HG02981 (cell line): ENCODE measurements at regions not wholly inside any gene's neighbourhood (a gene's known extent, or its start where the extent isn't known, plus 50 kb on each side); places are given as distances from the start of the nearest gene placed in this dataset.
"Not testable (repeated sequence)": the region's sequence is repeated elsewhere in the genome, so short reads cannot be mapped to it uniquely, and the experiment has no call there.

Experiments used
- ATAC-seq: cut with Tn5 transposase; IDR thresholded peaks from one replicate; pipeline ENCODE4 v1.9.1; 2021; ENCODE audit warnings: mild to moderate bottlenecking, moderate library complexity; ENCODE audit not compliant: unreplicated experiment

GRCh38 chr5:13640270-13640669 is 304.2 kb downstream of the DNAH5 start:
- ATAC-seq = no peak

GRCh38 chr5:13632676-13633075 is 311.8 kb downstream of the DNAH5 start:
- ATAC-seq = no peak

- no peak for ATAC-seq
These were observed 315.3 kb downstream of the DNAH5 start for GRCh38 chr5:13629218-13629617.

GRCh38 chr5:13627673-13628454 is 316.6 kb downstream of the DNAH5 start:
- ATAC-seq = no peak

- ATAC-seq = no peak
These were observed 318.8 kb downstream of the DNAH5 start for GRCh38 chr5:13625616-13626198.

- ATAC-seq = no peak
These were observed 320.0 kb downstream of the DNAH5 start for GRCh38 chr5:13624283-13625074.

- no peak for ATAC-seq
These were observed 330.9 kb downstream of the DNAH5 start for GRCh38 chr5:13613621-13614020.

GRCh38 chr5:13611604-13612003 is 332.9 kb downstream of the DNAH5 start:
- ATAC-seq = no peak

GRCh38 chr5:13609504-13609903 is 335.0 kb downstream of the DNAH5 start:
- no peak for ATAC-seq

GRCh38 chr5:13606051-13606450 is 338.4 kb downstream of the DNAH5 start:
- ATAC-seq = no peak

GRCh38 chr5:13601112-13601511 is 343.4 kb downstream of the DNAH5 start:
- ATAC-seq = no peak

- no peak for ATAC-seq
These were observed 348.5 kb downstream of the DNAH5 start for GRCh38 chr5:13595978-13596377.

- no peak for ATAC-seq
These were observed 352.9 kb downstream of the DNAH5 start for GRCh38 chr5:13591621-13592020.

GRCh38 chr5:13585324-13585723 is 359.2 kb downstream of the DNAH5 start:
- ATAC-seq = no peak

- ATAC-seq = no peak
These were observed 362.6 kb downstream of the DNAH5 start for GRCh38 chr5:13581914-13582313.

GRCh38 chr5:13581132-13581531 is 363.4 kb downstream of the DNAH5 start:
- no peak for ATAC-seq

GRCh38 chr5:13580058-13580457 is 364.4 kb downstream of the DNAH5 start:
- ATAC-seq = no peak

- not testable (repeated sequence) for ATAC-seq
These were observed 365.4 kb downstream of the DNAH5 start for GRCh38 chr5:13579091-13579490.

- not testable (repeated sequence) for ATAC-seq
These were observed 366.0 kb downstream of the DNAH5 start for GRCh38 chr5:13578311-13579039.

- no peak for ATAC-seq
These were observed 369.9 kb downstream of the DNAH5 start for GRCh38 chr5:13574574-13574973.

GRCh38 chr5:13572163-13572562 is 372.3 kb downstream of the DNAH5 start:
- ATAC-seq = no peak
